OCI-LY7 (cell line): ENCODE measurements at regions not wholly inside any gene's neighbourhood (a gene's known extent, or its start where the extent isn't known, plus 50 kb on each side); places are given as distances from the start of the nearest gene placed in this dataset.
"Not testable (repeated sequence)": the region's sequence is repeated elsewhere in the genome, so short reads cannot be mapped to it uniquely, and the experiment has no call there.

ENCODE experiments used
- BruUV-seq: library from RNA; stranded (reverse); fragments of 400-500 nt; replicated peaks from 2 replicates; lab custom pipeline; 2021; lab: Mats Ljungman, UMichigan
- CTCF ChIA-PET: fragments of 300-600 bp; sonication (Branson Sonifier 250); formaldehyde crosslinking; loops from one replicate; lab custom pipeline; 2022; ENCODE audit warnings: antibody characterized with exemption; ENCODE audit not compliant: unreplicated experiment; lab: Charles Lee
- POLR2A ChIA-PET: fragments of 300-600 bp; sonication (Branson Sonifier 250); formaldehyde crosslinking; loops from one replicate; lab custom pipeline; 2022; ENCODE audit warnings: antibody characterized with exemption; lab: Charles Lee
- DNase-seq: peaks from one replicate; pipeline ENCODE4 v3.0.0-alpha.2; 2015; ENCODE audit warnings: low spot score
- H2AFZ ChIP-seq: fragments of 200-600 bp; sonication (generic), shearing (Covaris generic); 2 replicates; pipeline ENCODE4 v1.6.1; 2014; ENCODE audit warnings: mild to moderate bottlenecking, antibody characterized with exemption, low read length, moderate library complexity
- H3K27ac ChIP-seq: fragments of 200-600 bp; sonication (generic); 2 replicates; pipeline ENCODE4 v1.5.1; 2014; ENCODE audit warnings: mixed run types, low read depth, mild to moderate bottlenecking, moderate library complexity, low read length, inconsistent platforms; ENCODE audit not compliant: poor library complexity, severe bottlenecking
- H3K36me3 ChIP-seq: fragments of 200-600 bp; sonication (generic); 2 replicates; pipeline ENCODE4 v1.6.1; 2014; ENCODE audit warnings: mild to moderate bottlenecking, antibody characterized with exemption, low read length, moderate library complexity, mixed read lengths; ENCODE audit not compliant: insufficient read depth
- H3K4me1 ChIP-seq: fragments of 200-600 bp; sonication (generic); 2 replicates; pipeline ENCODE4 v1.5.1; 2014; ENCODE audit warnings: mild to moderate bottlenecking, low read length; ENCODE audit not compliant: insufficient read depth, poor library complexity, severe bottlenecking
- H3K4me2 ChIP-seq: fragments of 200-600 bp; sonication (generic); 2 replicates; pipeline ENCODE4 v1.6.1; 2014; ENCODE audit warnings: mild to moderate bottlenecking, low read length
- H3K4me3 ChIP-seq: fragments of 200-600 bp; sonication (generic); 2 replicates; pipeline ENCODE4 v1.5.1; 2014; ENCODE audit warnings: mild to moderate bottlenecking, low read depth, low read length; ENCODE audit not compliant: poor library complexity, severe bottlenecking
- H3K79me2 ChIP-seq: fragments of 200-600 bp; sonication (generic); 2 replicates; pipeline ENCODE4 v1.6.1; 2016; ENCODE audit warnings: low read depth, mild to moderate bottlenecking, low read length, moderate library complexity, mixed read lengths; ENCODE audit not compliant: insufficient read depth
- H3K9me2 ChIP-seq: fragments of 200-600 bp; sonication (generic); 2 replicates; pipeline ENCODE4 v1.6.1; 2016; ENCODE audit warnings: mild to moderate bottlenecking, low read length, mixed read lengths; ENCODE audit not compliant: insufficient read depth
- H3K9me3 ChIP-seq: fragments of 200-600 bp; sonication (generic); 2 replicates; pipeline ENCODE4 v1.6.1; 2014; ENCODE audit warnings: mild to moderate bottlenecking, mixed run types, low read length, mixed read lengths
- H4K20me1 ChIP-seq: fragments of 200-600 bp; sonication (generic); 2 replicates; pipeline ENCODE4 v1.6.1; 2014; ENCODE audit warnings: mild to moderate bottlenecking, antibody characterized with exemption, low read length, moderate library complexity, mixed read lengths; ENCODE audit not compliant: insufficient read depth
- EZH2phosphoT487 ChIP-seq: fragments of 200-600 bp; sonication (generic); IDR thresholded peaks from 2 replicates; pipeline ENCODE4 v1.6.1; 2018; ENCODE audit warnings: low read depth, borderline replicate concordance, mild to moderate bottlenecking, mixed run types, antibody characterized with exemption, low read length, moderate library complexity, mixed read lengths
- intact Hi-C: fragments of 100-400 bp; cut with micrococcal nuclease; formaldehyde crosslinking; loops from one replicate; pipeline ENCODE4 v1.10.0; 2022; ENCODE audit not compliant: unreplicated experiment
- TF ChIP-seq, protein P1 (sequence below): fragments of 200-600 bp; sonication (generic); conservative IDR thresholded peaks from 2 replicates; pipeline ENCODE4 v1.5.1; 2014; ENCODE audit warnings: mild to moderate bottlenecking, antibody characterized with exemption, low read length, moderate library complexity, mixed read lengths

DNA sequence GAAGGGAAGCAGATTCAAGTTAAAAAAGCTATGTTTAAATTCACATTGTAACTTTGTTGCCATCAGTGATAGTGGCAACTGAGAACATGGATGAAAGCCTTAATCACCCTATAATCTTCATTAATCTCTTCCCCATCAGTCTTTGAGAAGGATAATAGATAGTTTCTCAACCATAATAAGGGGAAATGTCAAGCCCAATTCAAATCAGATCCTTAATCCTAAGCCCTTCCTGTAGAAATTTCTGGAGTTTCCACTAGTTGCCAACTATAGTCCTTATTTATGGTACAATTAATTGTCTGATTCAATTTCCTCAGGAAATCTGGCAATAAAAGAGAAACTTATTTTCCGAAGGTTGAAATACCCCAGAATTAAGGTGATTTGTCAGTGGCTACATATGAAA lies 431.8 kb downstream of the ZWINT start:
- intact Hi-C loops = no loop called here
- Histone ChIP-seq H2AFZ (no peak overlapping the region), H3K9me2 (no peaks in the 10 kb centered on the region), H3K4me3 (no peak overlapping the region), H3K27ac (no peak overlapping the region), H3K9me3 (no peaks in the 10 kb centered on the region), H3K36me3 (no peaks in the 10 kb centered on the region), H3K4me1 (no peaks in the 10 kb centered on the region), H3K79me2 (no peaks in the 10 kb centered on the region), H3K4me2 (no peak overlapping the region), H4K20me1 (no peaks in the 10 kb centered on the region)
- ChIA-PET POLR2A (no interaction called here), CTCF (no interaction called here)
- no peak for TF ChIP-seq EZH2phosphoT487
- TF ChIP-seq, protein P1, sequence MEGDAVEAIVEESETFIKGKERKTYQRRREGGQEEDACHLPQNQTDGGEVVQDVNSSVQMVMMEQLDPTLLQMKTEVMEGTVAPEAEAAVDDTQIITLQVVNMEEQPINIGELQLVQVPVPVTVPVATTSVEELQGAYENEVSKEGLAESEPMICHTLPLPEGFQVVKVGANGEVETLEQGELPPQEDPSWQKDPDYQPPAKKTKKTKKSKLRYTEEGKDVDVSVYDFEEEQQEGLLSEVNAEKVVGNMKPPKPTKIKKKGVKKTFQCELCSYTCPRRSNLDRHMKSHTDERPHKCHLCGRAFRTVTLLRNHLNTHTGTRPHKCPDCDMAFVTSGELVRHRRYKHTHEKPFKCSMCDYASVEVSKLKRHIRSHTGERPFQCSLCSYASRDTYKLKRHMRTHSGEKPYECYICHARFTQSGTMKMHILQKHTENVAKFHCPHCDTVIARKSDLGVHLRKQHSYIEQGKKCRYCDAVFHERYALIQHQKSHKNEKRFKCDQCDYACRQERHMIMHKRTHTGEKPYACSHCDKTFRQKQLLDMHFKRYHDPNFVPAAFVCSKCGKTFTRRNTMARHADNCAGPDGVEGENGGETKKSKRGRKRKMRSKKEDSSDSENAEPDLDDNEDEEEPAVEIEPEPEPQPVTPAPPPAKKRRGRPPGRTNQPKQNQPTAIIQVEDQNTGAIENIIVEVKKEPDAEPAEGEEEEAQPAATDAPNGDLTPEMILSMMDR = no peak
- DNase-seq = no peak
- BruUV-seq = no TSS peak

DNA sequence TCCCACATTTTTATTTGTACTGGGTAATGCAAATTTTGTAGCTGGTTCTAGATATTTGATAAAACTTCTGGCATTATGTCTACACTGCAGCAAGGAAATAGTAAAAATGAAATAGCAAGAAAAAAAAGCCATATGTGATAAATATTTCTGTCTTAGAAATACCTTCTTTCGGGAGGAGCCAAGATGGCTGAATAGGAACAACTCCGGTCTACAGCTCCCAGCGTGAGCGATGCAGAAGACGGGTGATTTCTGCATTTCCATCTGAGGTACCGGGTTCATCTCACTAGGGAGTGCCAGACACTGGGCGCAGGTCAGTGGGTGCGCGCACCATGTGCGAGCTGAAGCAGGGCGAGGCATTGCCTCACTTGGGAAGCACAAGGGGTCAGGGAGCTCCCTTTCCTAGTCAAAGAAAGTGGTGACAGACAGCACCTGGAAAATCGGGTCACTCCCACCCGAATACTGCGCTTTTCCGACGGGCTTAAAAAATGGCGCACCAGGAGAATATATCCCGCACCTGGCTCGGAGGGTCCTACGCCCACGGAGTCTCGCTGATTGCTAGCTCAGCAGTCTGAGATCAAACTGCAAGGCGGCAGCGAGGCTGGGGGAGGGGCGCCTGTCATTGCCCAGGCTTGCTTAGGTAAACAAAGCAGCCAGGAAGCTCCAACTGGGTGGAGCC lies 461.4 kb downstream of the ZWINT start:
- H3K9me2 ChIP-seq, H4K20me1 ChIP-seq, CTCF ChIA-PET, H3K27ac ChIP-seq, H3K9me3 ChIP-seq, H3K36me3 ChIP-seq, intact Hi-C loops, BruUV-seq, H3K4me3 ChIP-seq, H3K4me1 ChIP-seq, H3K79me2 ChIP-seq, DNase-seq, H3K4me2 ChIP-seq, H2AFZ ChIP-seq: not testable (repeated sequence)
- POLR2A ChIA-PET = interaction anchor here (0.9 to 1.6 kb wide), 2 partner anchors 12 to 98 kb away, joined by 3 to 6 read pairs; no protein-coding TSS in a partner anchor

GRCh38 chr10:55897490-55897921 lies 463.6 kb downstream of the ZWINT start:
- Histone ChIP-seq H3K4me3 (no peak overlapping the region), H4K20me1 (no peaks in the 10 kb centered on the region), H2AFZ (no peak overlapping the region), H3K36me3 (no peaks in the 10 kb centered on the region), H3K4me2 (no peak overlapping the region), H3K27ac (no peak overlapping the region), H3K9me3 (no peaks in the 10 kb centered on the region), H3K79me2 (no peaks in the 10 kb centered on the region), H3K9me2 (no peaks in the 10 kb centered on the region), H3K4me1 (no peaks in the 10 kb centered on the region)
- no peak for DNase-seq
- BruUV-seq = no TSS peak
- ChIA-PET POLR2A (interaction anchor here (1.6 kb wide), 1 partner anchor 14 kb away, joined by 6 read pairs; no protein-coding TSS in a partner anchor), CTCF (no interaction called here)
- TF ChIP-seq, protein P1 = no peak
- no peak for TF ChIP-seq EZH2phosphoT487
- intact Hi-C loops = no loop called here
